ENCODE measurements at regions not wholly inside any gene's neighbourhood (a gene's known extent, or its start where the extent isn't known, plus 50 kb on each side); places are given as distances from the start of the nearest gene placed in this dataset.

- H3K4me3 ChIP-seq (ENCODE audit: low read depth in 1 of 3, low read length in 3 of 3), result no peak overlapping the region
- no peaks in the 10 kb centered on the region for H3K36me3 ChIP-seq (ENCODE audit: control insufficient read depth in 4 of 4, insufficient read depth in 3 of 4, low read depth in 1 of 4, low read length in 3 of 4)
- H3K9ac ChIP-seq (ENCODE audit: low read depth in 1 of 2, low read length in 2 of 2), result no peak overlapping the region
- 59% methylated on average over 12 of the region's 12 CpGs for WGBS
- peaks cover 0 to 4% (median 0%) of the 10 kb centered on the region in 4 donors for H3K27me3 ChIP-seq (ENCODE audit: control insufficient read depth in 4 of 4, insufficient read depth in 4 of 4, low read length in 3 of 4)
- no peak for DNase-seq (ENCODE audit: low spot score)
- H3K27ac ChIP-seq (ENCODE audit: low read depth in 1 of 2, low read length in 2 of 2), result no peak overlapping the region
- no peaks in the 10 kb centered on the region for H3K9me3 ChIP-seq (ENCODE audit: control insufficient read depth in 4 of 4, low read length in 3 of 4)
- TF ChIP-seq MAX (IDR thresholded peaks at IDR 0.05) (no peak), CTCF (IDR thresholded peaks at IDR 0.05; ENCODE audit: low read depth, low read length, missing input control) (no peak), ATF3 (IDR thresholded peaks at IDR 0.05) (no peak), SP1 (IDR thresholded peaks at IDR 0.05) (no peak), GABPA (IDR thresholded peaks at IDR 0.05 in 1 of 2, conservative IDR thresholded peaks at IDR 0.05 in 1 of 2) (no peak), RXRA (IDR thresholded peaks at IDR 0.05) (no peak), EGR1 (IDR thresholded peaks at IDR 0.05; ENCODE audit: low read depth in 2 of 2) (no peak), RAD21 (IDR thresholded peaks at IDR 0.05) (no peak), HNF4A (conservative IDR thresholded peaks at IDR 0.05) (no peak), JUND (IDR thresholded peaks at IDR 0.05) (no peak), YY1 (IDR thresholded peaks at IDR 0.05) (no peak), FOXA1 (IDR thresholded peaks at IDR 0.05) (no peak), TAF1 (conservative IDR thresholded peaks at IDR 0.05) (no peak), FOXA2 (IDR thresholded peaks at IDR 0.05) (no peak), REST (IDR thresholded peaks at IDR 0.05) (no peak)
- H3K4me1 ChIP-seq (ENCODE audit: control insufficient read depth in 4 of 4, insufficient read depth in 4 of 4, low read length in 3 of 4), result no peaks in the 10 kb centered on the region
These were observed 546.7 kb upstream of the ADARB2 start for GRCh38 chr10:2284071-2284470.

GRCh38 chr10:2282202-2282601 lies 544.9 kb upstream of the ADARB2 start:
- Histone ChIP-seq H3K4me1 (ENCODE audit: control insufficient read depth in 4 of 4, insufficient read depth in 4 of 4, low read length in 3 of 4) (no peaks in the 10 kb centered on the region), H3K9me3 (ENCODE audit: control insufficient read depth in 4 of 4, low read length in 3 of 4) (no peaks in the 10 kb centered on the region), H3K27ac (ENCODE audit: low read depth in 1 of 2, low read length in 2 of 2) (no peak overlapping the region), H3K4me3 (ENCODE audit: low read depth in 1 of 3, low read length in 3 of 3) (no peak overlapping the region), H3K9ac (ENCODE audit: low read depth in 1 of 2, low read length in 2 of 2) (no peak overlapping the region), H3K27me3 (ENCODE audit: control insufficient read depth in 4 of 4, insufficient read depth in 4 of 4, low read length in 3 of 4) (peaks cover 0 to 4% (median 0%) of the 10 kb centered on the region in 4 donors), H3K36me3 (ENCODE audit: control insufficient read depth in 4 of 4, insufficient read depth in 3 of 4, low read depth in 1 of 4, low read length in 3 of 4) (no peaks in the 10 kb centered on the region)
- TF ChIP-seq TAF1 (conservative IDR thresholded peaks at IDR 0.05) (no peak), JUND (IDR thresholded peaks at IDR 0.05) (no peak), CTCF (IDR thresholded peaks at IDR 0.05; ENCODE audit: low read depth, low read length, missing input control) (no peak), YY1 (IDR thresholded peaks at IDR 0.05) (no peak), GABPA (IDR thresholded peaks at IDR 0.05 in 1 of 2, conservative IDR thresholded peaks at IDR 0.05 in 1 of 2) (no peak), FOXA2 (IDR thresholded peaks at IDR 0.05) (no peak), FOXA1 (IDR thresholded peaks at IDR 0.05) (no peak), ATF3 (IDR thresholded peaks at IDR 0.05) (no peak), ZBTB33 (IDR thresholded peaks at IDR 0.05) (no peak), REST (IDR thresholded peaks at IDR 0.05) (no peak)
- no peak for DNase-seq (ENCODE audit: low spot score)
- 52% methylated on average over 7 of the region's 7 CpGs for WGBS
